ENCODE measurements at regions not wholly inside any gene's neighbourhood (a gene's known extent, or its start where the extent isn't known, plus 50 kb on each side); places are given as distances from the start of the nearest gene placed in this dataset.

- TF ChIP-seq POLR2A (IDR thresholded peaks at IDR 0.05) = no peak
- no peak for TF ChIP-seq EP300 (IDR thresholded peaks at IDR 0.05)
- no peak for TF ChIP-seq CTCF (IDR thresholded peaks at IDR 0.05)
These were observed 285.9 kb downstream of the PSAT1 start for GRCh38 chr9:78582821-78583220.
